NCI-H1048 (cell line): ENCODE measurements at regions not wholly inside any gene's neighbourhood (a gene's known extent, or its start where the extent isn't known, plus 50 kb on each side); places are given as distances from the start of the nearest gene placed in this dataset.
A peak's percentile ranks its signal among the peaks of the same experiment; 100 is the strongest.

ENCODE experiments used
- DNase-seq: peaks from one replicate; lab custom pipeline; 2025; lab: John Stamatoyannopoulos, UW

DNA sequence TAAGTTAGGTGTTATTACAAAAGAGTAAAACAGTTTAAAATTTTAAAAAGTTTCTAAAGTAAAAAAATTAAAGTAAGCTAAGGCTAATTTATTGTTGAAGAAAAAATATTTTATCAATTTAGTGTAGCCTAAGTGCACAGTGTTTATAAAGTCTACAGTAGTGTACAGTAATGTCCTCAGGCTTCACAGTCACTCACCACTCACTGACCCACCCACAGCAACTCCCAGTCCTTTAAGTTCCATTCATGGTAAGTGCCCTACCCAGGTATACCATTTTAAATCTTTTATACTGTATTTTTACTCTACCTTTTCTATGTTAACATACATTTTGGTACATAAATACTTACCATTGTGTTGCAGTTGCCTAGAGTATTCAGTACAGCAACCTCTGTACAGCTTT lies 120.3 kb upstream of the DKK2 start:
- no peak for DNase-seq

DNA sequence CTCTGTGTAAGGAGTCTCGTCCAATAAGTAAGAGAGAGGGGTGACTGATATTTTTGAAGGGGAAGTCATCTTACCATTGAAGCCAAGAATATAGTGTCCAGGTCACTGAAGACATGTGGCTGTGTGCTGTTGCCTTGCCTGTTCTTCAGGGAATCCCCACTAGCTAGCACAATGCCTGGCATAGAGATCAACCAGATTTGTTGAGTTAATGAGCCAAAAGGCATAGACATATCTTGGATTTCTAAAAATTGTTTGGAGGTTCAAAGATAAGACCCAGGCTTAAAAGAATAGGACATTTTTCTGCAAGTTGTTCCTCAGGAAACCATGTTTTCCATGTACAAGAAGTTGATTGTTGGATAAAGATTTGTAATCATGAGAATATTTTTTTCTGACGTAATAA lies 119.3 kb upstream of the DKK2 start:
- DNase-seq: no peak

DNA sequence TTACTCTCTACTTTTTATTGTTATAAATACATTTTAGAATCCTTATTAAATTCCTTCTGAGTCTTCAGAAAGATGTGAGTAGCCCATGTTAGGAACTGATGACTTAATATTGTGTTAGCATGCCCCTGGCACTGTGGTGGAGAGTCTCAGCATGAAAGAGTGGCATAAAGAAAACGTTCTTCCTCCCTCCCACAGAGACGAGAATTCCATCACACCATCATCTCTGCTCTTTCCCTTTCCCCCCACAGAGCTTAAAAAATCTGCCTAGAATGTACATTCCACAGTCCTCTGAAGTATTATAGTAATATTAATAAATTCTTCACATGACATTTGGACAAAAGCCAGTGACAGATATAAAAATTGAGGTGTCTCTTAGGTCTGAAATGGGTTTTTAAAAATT lies 117.8 kb upstream of the DKK2 start:
- no peak for DNase-seq

DNA sequence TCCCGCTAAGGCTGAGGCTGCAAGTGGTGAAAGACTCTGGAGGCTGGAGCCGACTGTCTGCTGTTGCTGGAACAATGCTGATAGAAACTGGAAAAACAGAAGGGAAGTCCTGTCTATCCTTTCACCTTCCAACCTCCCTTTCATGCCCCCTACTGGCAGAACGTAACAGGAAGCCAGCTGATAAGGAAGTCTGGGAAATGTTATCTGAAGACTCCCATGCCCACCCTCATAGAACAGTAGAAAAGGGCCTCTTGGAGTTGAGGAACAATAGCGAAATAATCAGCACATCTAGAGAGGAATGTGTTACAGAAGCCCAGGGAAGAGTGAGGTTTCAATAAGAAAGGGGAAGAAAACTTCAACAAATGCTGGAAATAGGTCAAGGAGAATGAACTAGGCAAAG lies 117.1 kb upstream of the DKK2 start:
- peak; percentile 35 for DNase-seq

DNA sequence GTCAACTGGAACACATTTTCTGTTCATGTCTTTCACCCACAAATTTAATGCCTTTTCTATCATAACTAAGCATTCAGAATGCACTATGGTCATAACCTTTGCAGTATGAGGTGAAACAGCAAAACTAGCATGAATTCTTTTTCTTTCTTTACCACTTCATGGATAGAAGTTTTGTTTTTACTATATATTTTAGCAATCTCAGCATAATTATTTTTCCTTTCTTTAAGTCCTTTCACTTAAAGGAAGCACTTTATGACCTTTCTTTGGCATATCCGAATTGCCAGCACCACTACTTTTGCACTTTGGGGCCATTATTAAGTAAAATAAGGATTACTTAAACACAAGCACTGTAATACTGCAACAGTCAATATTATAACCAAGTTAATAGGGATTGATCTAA lies 115.1 kb upstream of the DKK2 start:
- no peak for DNase-seq

DNA sequence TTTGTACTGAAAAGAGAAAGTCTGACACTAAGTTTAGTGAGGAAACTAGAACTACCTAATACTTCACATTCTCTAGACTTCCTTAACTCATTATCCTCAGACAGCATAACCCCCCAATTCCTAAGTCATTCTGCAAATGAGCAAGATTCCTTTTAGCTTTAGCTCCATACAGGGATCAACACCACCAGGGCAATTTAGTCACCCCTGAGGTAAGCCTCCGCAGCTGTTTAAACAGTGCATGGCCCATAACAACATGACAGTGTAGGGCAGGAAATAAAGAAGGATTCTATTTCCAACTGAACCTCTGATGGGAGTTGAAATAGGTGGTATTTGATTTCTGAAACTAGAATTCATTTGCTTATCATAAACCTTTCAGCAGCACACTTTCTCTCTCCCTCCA lies 112.8 kb upstream of the DKK2 start:
- no peak for DNase-seq

DNA sequence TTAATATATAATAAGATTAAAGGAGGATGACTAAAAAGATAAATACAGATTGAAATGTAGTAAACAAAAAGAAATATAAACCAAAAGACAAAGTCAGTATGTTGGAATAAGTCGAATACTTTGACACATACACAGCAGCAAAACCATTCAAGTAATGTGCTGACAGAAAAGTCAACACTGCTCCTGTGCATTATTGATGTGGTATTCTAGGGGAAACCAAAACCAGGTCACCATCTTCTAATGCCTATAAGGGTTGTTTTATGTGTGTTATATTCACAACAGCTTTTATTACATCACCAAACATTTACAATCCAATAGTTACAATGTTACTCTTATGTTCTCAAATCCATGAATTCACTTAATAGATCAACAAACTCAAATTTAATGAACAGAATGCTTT lies 111.8 kb upstream of the DKK2 start:
- DNase-seq: no peak

DNA sequence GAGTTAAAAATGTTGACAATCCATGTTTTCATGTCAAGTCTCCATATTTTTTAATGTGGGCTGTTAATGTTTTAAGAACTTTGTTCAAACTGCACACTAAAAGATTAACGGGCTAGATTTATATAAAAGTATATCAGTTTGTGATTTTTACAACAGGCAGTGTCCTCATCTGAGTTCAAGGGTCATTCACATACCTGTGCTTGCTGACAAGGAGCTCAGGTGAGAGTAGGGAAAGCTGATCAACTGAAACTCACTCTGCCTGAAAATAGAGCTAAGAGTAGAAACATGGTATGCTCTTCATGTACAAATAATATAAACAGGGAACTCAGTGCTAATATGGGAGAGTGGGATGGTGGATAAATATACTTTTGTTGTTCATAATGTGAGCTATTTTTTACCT lies 102.3 kb upstream of the DKK2 start:
- no peak for DNase-seq

DNA sequence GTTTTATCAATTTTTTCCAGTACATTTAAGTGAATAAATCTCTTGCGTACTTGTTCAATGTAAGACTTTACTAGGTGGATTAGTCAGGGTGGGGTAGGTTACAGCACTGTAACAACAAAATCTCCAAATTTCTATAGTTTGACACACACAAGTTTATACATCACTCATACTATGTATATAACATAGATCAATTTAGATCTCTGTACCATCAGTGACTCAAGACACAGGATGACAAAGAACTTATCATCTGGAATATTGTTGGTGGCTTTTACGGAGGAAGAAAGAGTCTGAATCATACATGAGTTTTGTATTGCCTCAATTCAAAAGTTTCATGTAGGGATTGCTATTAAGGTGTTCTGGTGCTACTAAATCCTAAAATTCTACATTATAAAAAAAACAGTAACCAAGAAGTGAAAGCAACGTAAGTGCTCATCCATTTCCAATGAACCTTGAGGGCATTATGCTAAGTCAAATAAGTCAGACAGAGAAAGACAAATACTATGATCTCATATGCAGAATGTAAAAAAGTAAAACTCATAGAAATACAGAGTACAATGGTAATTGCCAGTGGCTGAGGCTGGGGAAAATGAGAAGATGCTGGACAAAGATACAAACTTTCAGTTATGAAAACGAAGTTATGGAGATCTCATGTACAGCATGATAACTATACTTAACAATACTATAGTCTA lies 98.0 kb upstream of the DKK2 start:
- no peak for DNase-seq

DNA sequence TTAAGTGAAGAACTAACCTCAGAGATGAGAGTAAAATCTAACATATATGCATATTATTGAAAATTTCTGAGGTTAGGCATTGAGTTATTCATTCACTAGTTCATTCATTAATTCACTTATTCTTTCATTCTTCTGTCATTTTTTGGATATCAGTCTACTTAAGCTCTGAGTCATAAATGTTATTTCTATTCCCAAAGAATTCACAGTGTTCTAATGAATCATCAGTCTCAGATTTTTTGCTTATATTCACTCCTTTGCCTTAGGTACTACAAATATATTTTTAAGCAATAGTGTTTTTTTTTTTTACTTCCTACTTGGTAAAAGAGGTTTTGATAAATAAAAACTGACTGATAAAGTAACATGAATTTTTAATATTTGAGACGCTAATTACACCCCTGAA lies 95.2 kb upstream of the DKK2 start:
- no peak for DNase-seq

DNA sequence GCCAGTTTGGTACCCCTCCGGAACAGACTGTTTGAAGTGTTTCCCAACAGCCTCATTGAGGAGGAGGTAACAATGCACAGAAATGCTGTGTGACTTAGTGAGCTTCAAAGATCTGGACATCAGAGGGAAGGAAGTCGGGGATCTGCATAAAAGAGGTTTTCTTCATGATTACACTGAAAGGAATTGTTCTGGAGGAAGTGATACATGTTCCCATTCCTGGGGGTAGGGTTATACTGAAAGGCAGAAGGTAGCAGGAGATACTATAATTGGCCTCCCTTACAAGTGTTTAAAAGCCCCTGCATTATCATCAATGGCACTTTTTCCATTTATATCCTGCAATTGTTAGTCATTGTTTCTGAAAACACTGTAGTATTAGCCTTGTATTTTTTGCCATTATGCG lies 94.0 kb upstream of the DKK2 start:
- DNase-seq: no peak

DNA sequence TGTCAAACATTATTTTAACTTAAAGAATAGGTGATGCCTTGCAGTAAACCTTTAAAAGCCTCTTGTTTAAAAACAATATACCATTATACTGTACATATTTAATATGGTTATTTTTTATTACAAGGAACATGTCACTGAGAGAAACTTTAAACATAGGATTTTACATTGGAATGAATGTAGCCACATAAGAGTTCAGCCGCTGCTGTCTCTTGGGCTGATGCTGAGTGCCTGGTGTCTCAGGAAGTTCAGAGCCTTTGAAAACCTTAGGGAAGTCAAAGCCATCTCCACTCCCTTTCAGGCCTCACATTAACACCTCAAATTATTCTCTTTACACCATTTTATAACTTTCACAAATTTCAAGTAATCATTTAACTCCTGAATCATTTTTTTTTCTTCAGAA lies 93.5 kb upstream of the DKK2 start:
- no peak for DNase-seq

DNA sequence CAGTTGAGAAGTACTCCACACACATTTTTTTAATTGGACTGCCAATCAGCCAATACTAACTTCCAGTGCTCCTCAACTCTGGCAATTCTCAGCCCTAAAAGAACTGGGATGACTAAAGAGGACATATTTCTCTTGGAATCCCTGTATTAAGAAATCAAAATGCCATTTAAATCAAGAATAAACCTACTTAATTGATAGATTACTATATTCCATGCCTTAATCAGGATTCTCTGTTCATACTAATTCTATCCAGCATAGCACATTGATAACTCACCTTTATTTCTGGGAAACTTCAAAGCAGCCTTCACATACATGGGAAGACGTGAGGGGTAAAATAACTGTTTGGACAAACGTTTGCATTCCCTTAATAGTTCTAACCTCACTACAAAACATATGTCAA lies 93.0 kb upstream of the DKK2 start:
- no peak for DNase-seq

DNA sequence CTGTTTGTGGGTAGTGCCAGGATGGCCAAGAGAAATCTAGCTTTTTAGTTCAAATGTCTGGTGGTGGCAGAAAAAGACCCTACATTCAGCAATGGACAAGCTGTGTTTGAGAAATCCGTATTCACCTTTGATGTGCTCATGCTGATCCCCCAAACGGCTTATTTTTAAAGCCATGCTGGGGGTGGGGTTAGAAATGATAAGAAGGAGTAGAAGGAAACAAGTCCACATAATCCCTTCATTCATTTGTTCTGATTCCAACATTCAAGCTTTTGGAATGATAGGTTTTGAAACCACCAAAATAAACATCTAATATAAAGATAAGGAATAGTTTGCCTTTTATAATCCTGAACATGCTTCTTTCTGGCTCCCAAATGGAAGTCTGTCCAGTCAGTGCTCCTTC lies 92.0 kb upstream of the DKK2 start:
- DNase-seq: no peak

DNA sequence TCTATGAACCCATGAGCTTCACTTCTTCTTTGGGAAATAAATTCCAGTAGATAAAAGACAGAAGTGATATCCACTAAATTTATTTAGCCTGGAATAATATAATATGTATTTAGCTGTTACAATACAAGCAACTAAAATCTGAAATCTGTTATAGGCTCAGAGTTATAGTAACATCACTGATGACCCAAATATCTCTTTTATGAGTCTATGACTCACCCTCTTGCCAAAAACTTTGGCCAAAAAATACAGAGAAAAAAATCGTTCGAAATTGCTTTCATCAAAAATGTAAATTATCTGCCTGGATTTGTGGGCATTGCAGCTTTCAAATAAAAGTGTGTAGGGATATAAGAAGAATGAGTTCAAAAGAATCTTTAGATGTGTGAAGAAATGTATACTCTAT lies 89.4 kb upstream of the DKK2 start:
- no peak for DNase-seq

DNA sequence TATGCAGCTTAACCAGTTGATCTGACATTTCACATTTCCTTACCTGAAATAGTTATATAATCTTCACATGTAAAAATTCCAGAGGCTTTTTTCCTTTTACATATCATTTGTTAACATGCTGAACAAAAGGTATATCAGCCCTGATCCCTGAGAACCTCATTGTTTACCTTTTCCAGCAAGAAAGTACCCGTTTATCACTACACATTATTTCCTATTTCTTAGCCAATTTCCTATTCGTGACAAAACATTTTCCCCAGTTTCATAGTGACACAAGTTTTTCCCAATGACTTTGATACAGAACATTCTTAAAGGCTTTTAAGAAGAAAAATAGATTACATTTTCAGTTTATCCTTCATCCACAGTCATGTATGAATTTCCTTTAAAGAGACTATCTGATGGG lies 86.6 kb upstream of the DKK2 start:
- no peak for DNase-seq

DNA sequence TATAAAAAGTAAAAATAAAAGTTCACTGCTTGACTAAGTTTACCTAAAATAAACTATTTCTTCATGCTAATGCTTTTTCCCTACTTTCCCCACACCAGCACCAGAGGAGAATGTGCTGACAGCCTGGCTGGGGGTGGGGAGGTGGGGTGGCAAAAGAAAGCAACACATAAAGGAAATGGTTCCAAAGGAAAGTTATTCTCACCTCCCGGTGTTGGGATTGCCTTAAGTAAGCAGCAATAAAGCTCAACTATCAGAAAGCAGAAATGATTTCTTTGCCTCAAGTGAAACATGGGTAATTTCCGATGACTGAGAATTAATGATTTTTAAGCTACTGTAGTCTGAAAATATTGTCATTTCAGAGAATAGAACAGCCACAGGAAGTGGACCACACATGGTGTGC lies 84.5 kb upstream of the DKK2 start:
- no peak for DNase-seq

DNA sequence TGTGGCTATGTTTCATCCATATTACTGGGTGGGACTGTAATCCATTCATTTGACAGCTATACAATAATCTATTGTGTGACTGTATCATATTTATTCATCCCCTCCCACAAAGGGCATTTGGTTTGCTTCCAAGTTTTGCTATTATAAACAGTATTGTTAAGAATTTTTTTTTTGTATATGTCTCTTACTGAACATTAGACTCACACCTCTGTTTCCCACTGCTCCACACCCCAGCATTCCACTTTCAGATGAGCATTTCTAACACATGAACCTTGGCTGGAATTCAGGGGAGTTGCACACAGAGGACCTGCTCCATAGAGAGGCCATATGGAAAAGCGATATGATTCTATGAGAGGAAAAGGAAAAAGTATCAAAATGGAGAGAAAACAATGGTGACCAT lies 81.6 kb upstream of the DKK2 start:
- no peak for DNase-seq

DNA sequence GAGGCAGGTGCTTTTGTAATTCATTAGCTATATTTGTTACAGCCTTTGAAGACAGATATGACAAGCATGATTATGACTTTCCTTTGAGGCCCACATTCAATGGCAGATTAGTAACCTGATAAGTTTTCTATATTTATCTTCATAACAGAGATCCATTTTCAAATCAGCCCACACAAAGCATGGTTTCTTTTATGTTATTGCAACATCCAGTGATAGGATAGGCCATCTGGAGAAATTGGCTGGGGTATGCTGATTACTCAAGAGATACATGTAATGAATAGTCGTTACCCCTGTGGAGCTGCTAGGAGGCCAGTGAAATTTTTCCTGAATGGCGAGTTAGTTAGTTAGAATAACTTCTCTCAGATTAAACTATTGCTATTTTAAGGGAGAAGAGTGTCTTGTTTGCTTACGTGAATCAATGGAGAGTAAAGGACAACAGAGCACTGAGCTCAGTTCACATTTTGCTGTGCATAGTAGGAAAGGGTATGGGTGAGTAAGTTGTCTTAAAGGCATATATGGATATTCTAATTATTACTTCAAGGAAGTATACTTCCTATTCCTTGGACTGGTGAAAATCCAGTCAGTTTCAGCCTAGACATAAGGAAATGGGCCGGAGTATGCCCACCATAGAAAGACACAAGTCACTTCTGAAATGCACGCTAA lies 79.2 kb upstream of the DKK2 start:
- DNase-seq: no peak

DNA sequence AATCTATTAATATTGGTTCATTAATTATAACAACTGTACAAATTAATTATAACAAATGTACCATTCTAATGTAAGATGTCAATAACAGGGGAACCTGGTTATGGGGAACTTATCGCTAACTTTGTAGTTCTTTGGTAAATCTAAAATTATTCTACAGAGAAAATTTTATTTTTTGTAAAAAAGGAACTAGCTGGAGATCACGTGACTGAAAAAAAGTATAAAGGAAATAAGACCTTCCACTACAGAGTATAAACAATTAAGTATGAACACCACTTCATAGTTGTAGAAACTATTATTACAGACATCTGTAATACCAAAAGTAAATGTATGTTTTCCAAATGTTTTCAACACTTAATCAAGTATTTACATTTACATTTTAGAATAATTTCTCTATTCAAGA lies 77.9 kb upstream of the DKK2 start:
- DNase-seq: no peak

DNA sequence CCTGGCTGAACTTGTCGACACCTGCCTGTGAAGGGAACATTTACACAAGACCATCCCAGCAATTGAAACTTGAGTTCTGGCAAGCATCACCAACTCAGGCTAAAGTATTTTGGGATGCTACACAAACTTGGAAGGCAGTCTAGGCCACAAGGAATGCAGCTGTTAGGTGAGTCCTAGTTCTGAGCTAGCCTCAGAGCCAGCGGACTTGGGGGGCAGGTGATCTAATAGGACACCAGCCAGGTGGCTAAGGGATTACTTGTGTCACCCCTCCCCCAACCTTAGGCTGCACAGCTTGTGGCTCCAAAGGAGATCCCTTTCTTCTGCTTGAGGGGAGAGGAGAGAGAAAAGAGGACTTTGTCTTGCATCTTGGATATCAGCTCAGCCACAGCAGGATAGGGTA lies 62.3 kb upstream of the DKK2 start:
- DNase-seq: no peak

DNA sequence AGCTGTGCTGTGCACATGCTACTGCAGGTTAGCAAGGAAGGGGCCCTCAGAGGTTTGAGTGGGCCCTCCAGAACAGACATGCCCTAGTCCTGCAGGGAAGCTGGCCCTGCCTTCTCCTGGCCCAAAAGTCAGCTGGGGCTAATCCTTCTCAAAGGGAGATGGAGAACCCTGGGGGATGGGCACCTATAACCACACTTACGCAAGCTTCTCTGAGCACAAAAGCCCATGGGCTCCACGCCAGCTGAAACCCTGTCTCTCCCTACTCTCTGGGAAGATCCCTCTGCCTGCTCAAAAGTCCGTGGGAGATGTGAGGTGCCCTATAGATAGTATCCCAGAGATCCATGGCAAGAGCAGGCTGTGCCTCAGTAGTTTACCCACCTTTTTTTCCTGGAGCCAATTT lies 58.9 kb upstream of the DKK2 start:
- no peak for DNase-seq

DNA sequence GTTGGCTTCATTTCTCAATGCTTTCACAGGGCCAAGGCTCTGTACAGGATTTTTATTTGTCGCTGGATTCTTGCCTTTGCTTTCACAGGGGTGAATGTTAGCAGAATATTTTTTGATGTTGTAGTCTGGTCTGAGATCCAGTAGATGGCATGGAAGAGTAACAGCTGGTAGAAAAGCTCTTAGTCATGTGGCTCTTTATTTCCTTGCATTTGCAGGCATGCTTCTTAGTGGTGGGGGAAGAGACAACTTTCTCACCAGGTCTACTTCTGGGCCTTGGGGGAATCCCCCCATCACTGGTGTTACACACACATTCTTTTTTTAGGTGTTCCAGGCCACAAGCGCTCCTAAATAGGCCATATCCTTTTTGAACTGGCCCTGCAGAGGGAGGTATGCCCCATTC lies 58.2 kb upstream of the DKK2 start:
- DNase-seq: no peak
